ENCODE measurements at regions not wholly inside any gene's neighbourhood (a gene's known extent, or its start where the extent isn't known, plus 50 kb on each side); places are given as distances from the start of the nearest gene placed in this dataset.

DNA sequence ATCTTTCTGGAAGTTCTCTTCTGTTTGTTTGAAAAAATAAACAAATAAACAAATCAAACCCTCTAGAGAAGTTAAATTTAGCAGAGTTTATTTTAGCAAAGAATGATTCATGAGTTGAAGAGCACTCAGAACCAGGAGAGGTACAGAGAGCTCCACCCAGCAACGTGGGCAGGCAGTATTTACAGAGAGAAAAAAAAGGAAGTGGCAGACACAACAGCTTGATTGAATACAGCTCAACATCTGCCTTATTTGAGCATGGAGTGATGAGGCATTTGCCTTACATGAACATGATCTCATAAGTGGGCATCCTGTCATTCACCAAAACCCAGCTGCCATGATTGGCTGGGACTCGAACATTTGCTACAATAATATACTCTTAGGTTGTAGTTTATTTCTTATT is 381.6 kb upstream of the ADAMTS16 start:
- TF ChIP-seq, protein P1, sequence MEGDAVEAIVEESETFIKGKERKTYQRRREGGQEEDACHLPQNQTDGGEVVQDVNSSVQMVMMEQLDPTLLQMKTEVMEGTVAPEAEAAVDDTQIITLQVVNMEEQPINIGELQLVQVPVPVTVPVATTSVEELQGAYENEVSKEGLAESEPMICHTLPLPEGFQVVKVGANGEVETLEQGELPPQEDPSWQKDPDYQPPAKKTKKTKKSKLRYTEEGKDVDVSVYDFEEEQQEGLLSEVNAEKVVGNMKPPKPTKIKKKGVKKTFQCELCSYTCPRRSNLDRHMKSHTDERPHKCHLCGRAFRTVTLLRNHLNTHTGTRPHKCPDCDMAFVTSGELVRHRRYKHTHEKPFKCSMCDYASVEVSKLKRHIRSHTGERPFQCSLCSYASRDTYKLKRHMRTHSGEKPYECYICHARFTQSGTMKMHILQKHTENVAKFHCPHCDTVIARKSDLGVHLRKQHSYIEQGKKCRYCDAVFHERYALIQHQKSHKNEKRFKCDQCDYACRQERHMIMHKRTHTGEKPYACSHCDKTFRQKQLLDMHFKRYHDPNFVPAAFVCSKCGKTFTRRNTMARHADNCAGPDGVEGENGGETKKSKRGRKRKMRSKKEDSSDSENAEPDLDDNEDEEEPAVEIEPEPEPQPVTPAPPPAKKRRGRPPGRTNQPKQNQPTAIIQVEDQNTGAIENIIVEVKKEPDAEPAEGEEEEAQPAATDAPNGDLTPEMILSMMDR (IDR thresholded peaks at IDR 0.05; ENCODE audit: control insufficient read depth, extremely low read depth, insufficient read depth): no peak
- DNase-seq (ENCODE audit: low read depth): no peak
- no peak overlapping the region for H3K4me3 ChIP-seq (ENCODE audit: low read depth, low read length)

DNA sequence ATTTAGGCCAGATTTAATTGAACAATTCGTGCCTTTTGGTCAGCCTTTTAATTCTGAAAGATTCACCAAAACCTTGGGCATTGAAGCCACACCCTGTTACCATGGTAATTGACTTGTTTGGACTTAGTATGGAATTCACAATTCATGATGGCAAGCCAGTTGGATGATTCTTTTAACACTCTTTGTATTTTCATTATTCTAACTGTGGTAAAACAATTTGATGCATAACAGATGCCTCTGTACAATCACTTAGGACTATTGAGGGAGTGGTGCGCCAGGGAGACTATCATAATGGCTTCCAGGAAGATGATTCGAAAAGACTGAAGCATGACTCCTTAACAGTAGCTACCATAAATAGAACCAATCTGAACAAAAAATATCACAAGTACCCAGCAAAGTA is 381.1 kb upstream of the ADAMTS16 start:
- no peak overlapping the region for H3K4me3 ChIP-seq (ENCODE audit: low read depth, low read length)
- TF ChIP-seq, protein P1 (IDR thresholded peaks at IDR 0.05; ENCODE audit: control insufficient read depth, extremely low read depth, insufficient read depth): no peak
- DNase-seq (ENCODE audit: low read depth): no peak

DNA sequence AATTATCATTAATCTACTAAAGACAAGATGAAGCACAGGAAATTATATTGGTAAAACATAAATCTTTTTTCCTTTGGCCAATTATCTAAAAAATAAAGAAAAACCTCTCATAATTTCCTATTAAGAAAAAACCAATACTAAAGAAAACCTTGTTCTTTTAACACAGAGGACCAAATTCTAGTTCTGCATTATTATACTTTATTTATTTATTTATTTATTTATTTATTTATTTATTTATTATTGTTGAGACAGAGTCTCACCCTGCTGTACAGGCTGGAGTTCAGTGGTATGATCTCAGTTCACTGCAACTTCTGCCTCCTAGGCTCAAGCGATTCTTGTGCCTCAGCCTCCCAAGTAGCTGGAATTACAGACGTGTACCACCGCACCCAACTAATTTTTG is 377.8 kb upstream of the ADAMTS16 start:
- no peak overlapping the region for H3K4me3 ChIP-seq (ENCODE audit: low read depth, low read length)
- TF ChIP-seq, protein P1 (IDR thresholded peaks at IDR 0.05; ENCODE audit: control insufficient read depth, extremely low read depth, insufficient read depth): no peak
- no peak for DNase-seq (ENCODE audit: low read depth)

DNA sequence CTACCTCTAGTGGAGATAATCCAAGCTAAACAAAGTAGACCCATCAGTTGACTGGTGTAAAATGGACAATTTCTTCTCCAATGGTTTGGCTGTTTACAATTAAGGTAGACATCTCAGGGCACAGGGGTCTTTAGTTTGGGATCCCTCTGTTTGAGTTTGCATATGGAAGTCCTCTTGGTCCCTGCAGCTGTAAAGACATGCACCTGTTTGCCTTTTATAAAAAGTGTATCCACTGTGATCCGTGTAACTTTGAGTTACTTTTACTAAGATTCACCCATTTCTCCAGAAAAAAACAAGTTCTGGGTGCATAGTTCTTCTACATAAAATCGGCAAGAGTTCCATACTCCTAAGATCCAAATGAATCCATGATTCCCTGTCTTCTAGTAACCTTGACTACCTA is 374.7 kb upstream of the ADAMTS16 start:
- H3K4me3 ChIP-seq (ENCODE audit: low read depth, low read length): no peak overlapping the region
- no peak for DNase-seq (ENCODE audit: low read depth)
- TF ChIP-seq, protein P1 (IDR thresholded peaks at IDR 0.05; ENCODE audit: control insufficient read depth, extremely low read depth, insufficient read depth): no peak

DNA sequence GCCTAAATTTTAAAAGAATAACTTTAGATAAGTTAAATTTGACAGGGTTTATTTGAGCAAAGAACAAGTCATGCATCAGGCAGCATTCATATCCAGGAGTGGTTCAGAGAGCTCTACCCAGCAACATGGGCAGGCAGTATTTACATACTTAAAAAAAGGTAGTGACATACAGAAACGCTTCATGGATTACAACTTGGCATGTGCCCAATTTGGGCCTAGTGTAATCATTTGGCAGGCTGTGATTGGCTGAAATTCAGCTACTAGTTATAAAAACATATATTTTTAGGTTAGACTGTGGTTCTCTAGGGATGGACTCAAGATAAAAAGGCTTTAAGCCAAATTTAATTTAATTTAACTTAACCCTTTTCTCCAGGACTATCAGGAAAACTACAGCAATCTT is 374.0 kb upstream of the ADAMTS16 start:
- TF ChIP-seq, protein P1 (IDR thresholded peaks at IDR 0.05; ENCODE audit: control insufficient read depth, extremely low read depth, insufficient read depth): no peak
- H3K4me3 ChIP-seq (ENCODE audit: low read depth, low read length): no peak overlapping the region
- DNase-seq (ENCODE audit: low read depth): no peak

DNA sequence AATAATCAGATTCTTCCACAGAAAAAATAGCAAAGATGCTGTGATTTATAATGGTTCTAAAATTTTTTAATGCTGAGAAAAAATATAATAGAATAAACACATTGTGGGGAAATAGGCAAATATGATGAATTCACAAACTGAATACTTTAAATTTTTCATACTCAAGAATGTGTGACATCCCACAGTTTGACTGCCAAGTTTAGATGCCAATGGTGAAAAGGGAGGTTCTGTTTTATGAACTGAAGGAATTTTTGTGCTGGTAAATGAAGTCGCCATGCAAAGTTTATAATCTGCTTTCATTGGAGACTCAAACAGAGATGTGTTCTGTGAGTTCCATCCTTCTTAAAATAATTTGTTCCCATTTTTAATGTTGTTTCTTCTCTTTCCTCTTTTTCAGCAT is 367.5 kb upstream of the ADAMTS16 start:
- H3K4me3 ChIP-seq (ENCODE audit: low read depth, low read length): no peak overlapping the region
- TF ChIP-seq, protein P1 (IDR thresholded peaks at IDR 0.05; ENCODE audit: control insufficient read depth, extremely low read depth, insufficient read depth): no peak
- DNase-seq (ENCODE audit: low read depth): no peak

DNA sequence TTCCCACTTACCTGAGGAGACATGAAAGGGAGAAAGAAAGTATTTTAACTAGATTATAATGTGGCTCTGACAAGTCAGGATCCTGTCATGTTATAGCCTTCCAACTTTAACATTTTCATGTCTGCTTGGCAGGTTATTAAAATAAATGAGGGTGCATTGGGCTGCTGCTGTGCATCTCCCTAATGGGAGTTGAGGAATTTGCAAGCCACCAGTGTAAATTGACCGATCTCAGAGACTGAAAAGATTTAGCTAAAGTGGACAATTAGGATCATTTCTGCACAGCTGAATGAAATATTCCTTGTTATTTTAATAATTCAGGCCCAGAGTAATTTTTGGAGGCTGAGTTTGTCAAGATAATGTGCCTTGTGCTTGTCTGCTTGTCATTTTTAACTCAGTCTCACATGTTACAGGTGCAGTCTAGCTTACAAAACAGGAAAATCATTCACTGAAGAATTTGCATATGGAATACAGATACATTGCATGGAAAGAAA is 366.3 kb upstream of the ADAMTS16 start:
- H3K4me3 ChIP-seq (ENCODE audit: low read depth, low read length): no peak overlapping the region
- TF ChIP-seq, protein P1 (IDR thresholded peaks at IDR 0.05; ENCODE audit: control insufficient read depth, extremely low read depth, insufficient read depth): no peak
- no peak for DNase-seq (ENCODE audit: low read depth)

Data from LNCaP clone FGC (cell line).